GM23338 (cell line): ENCODE measurements at regions not wholly inside any gene's neighbourhood (a gene's known extent, or its start where the extent isn't known, plus 50 kb on each side); places are given as distances from the start of the nearest gene placed in this dataset.
A peak's percentile ranks its signal among the peaks of the same experiment; 100 is the strongest.

Experiments used
- EZH2 ChIP-seq: fragments of 200-600 bp; sonication (generic); IDR thresholded peaks from one replicate; pipeline ENCODE4 v1.8.0; 2017; ENCODE audit warnings: antibody characterized with exemption, mild to moderate bottlenecking, low read depth; ENCODE audit not compliant: unreplicated experiment
- JUNB ChIP-seq: IDR thresholded peaks from one replicate; pipeline ENCODE4 v1.6.1; 2016; ENCODE audit warnings: antibody characterized with exemption; ENCODE audit not compliant: unreplicated experiment
- ZNF114 ChIP-seq: fragments of 250-450 bp; sonication (Bioruptor Pico); IDR thresholded peaks from 2 replicates; pipeline ENCODE4 v1.5.0; 2020; ENCODE audit warnings: mild to moderate bottlenecking, moderate library complexity
- TF ChIP-seq, protein P1 (sequence below), 2 experiments: fragments of 200-600 bp in 1 of 2; sonication (generic) in 1 of 2; conservative IDR thresholded peaks; 2 replicates each; pipeline versions ENCODE4 v1.5.1 to v1.6.1; 2016 to 2017; ENCODE audit warnings: antibody characterized with exemption in 2 of 2, low read depth in 2 of 2, mild to moderate bottlenecking in 2 of 2, moderate library complexity in 1 of 2

DNA sequence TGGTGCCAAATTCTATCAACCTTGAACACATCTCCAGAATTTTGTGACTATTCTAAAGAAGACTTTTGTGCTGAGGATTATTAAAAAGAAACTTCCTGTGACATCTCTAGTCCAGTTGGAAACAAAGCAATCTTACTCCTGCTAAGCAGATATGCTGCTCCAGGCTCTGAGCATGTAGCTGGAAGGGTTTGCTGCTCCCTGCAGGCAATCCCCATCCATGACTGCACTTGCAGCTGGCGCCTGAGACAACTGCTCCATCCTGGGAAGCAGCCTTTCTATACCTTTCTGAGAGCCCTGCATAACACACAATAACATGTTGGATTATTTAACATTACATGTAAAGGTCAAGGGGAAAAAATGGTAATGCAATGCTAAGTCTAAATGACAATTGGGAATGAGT lies 105.1 kb downstream of the NDUFA12 start:
- no peak for TF ChIP-seq JUNB
- TF ChIP-seq, protein P1, sequence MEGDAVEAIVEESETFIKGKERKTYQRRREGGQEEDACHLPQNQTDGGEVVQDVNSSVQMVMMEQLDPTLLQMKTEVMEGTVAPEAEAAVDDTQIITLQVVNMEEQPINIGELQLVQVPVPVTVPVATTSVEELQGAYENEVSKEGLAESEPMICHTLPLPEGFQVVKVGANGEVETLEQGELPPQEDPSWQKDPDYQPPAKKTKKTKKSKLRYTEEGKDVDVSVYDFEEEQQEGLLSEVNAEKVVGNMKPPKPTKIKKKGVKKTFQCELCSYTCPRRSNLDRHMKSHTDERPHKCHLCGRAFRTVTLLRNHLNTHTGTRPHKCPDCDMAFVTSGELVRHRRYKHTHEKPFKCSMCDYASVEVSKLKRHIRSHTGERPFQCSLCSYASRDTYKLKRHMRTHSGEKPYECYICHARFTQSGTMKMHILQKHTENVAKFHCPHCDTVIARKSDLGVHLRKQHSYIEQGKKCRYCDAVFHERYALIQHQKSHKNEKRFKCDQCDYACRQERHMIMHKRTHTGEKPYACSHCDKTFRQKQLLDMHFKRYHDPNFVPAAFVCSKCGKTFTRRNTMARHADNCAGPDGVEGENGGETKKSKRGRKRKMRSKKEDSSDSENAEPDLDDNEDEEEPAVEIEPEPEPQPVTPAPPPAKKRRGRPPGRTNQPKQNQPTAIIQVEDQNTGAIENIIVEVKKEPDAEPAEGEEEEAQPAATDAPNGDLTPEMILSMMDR (conservative IDR thresholded peaks at IDR 0.05; ENCODE audit: low read depth in 2 of 2): peak; percentile 56 to 67
- TF ChIP-seq EZH2: no peak
- TF ChIP-seq ZNF114: no peak
